Breast epithelium (tissue), 3 donors: ENCODE measurements at regions not wholly inside any gene's neighbourhood (a gene's known extent, or its start where the extent isn't known, plus 50 kb on each side); places are given as distances from the start of the nearest gene placed in this dataset.

Source experiments
- POLR2AphosphoS5 ChIP-seq, 3 donors: sonication (generic); formaldehyde crosslinking; IDR thresholded peaks; one replicate each; pipeline ENCODE4 v1.6.1; 2017; ENCODE audit warnings: antibody characterized with exemption in 3 of 3
- TF ChIP-seq, protein P1 (sequence below), 3 donors: fragments of 450-650 bp; IDR thresholded peaks; one replicate each; pipeline ENCODE4 v1.5.1; 2016 to 2017; ENCODE audit warnings: antibody characterized with exemption in 3 of 3, mild to moderate bottlenecking in 3 of 3, moderate library complexity in 3 of 3

DNA sequence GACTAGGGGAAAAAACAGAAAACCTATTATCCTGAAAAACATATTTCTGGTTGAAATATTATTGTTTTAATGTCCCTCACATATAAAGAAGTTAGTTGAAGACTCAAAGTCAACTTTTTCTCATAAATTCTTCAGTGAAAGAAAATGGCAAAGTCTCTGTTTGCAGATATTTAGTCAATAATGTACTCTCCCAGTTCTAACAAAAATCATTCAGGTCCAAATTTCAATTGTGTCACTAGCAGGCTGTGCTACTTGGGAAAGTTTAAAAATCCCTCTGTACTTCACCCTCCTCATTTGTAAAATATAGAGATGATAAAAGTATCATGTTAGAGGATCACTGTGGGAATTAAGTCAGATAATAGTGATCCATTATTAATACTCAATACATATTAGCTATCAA is 496.5 kb downstream of the FSCB start:
- TF ChIP-seq, protein P1, sequence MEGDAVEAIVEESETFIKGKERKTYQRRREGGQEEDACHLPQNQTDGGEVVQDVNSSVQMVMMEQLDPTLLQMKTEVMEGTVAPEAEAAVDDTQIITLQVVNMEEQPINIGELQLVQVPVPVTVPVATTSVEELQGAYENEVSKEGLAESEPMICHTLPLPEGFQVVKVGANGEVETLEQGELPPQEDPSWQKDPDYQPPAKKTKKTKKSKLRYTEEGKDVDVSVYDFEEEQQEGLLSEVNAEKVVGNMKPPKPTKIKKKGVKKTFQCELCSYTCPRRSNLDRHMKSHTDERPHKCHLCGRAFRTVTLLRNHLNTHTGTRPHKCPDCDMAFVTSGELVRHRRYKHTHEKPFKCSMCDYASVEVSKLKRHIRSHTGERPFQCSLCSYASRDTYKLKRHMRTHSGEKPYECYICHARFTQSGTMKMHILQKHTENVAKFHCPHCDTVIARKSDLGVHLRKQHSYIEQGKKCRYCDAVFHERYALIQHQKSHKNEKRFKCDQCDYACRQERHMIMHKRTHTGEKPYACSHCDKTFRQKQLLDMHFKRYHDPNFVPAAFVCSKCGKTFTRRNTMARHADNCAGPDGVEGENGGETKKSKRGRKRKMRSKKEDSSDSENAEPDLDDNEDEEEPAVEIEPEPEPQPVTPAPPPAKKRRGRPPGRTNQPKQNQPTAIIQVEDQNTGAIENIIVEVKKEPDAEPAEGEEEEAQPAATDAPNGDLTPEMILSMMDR (IDR thresholded peaks at IDR 0.05) = no peak
- no peak for TF ChIP-seq POLR2AphosphoS5 (IDR thresholded peaks at IDR 0.05)
